Naive thymus-derived CD4-positive, alpha-beta T cell (primary cell): ENCODE measurements at regions not wholly inside any gene's neighbourhood (a gene's known extent, or its start where the extent isn't known, plus 50 kb on each side); places are given as distances from the start of the nearest gene placed in this dataset.

Source experiments
- ATAC-seq: fragments of 150-1000 bp; cut with Tn5 transposase; 2 replicates; pipeline ENCODE4 v1.10.0; 2021; ENCODE audit warnings: mild to moderate bottlenecking, moderate library complexity
- CTCF ChIA-PET: fragments of 350-600 bp; sonication (Branson Sonifier 250); formaldehyde crosslinking; loops from one replicate; lab custom pipeline; 2021; ENCODE audit warnings: antibody characterized with exemption; lab: Charles Lee
- POLR2A ChIA-PET: fragments of 350-600 bp; sonication (Branson Sonifier 250); formaldehyde crosslinking; loops from one replicate; lab custom pipeline; 2021; ENCODE audit warnings: antibody characterized with exemption, inconsistent platforms; lab: Charles Lee
- DNase-seq, 9 donors: peaks; one replicate each; pipeline versions ENCODE4 v3.0.0 to v3.0.0-alpha.2; 2020 to 2022; ENCODE audit warnings: mixed read lengths in 1 of 9
- H3K27ac ChIP-seq: one replicate; pipeline ENCODE4 v1.7.0; 2013; ENCODE audit warnings: mild to moderate bottlenecking, low read depth, low read length, moderate library complexity
- H3K27me3 ChIP-seq, 2 donors: one replicate each; pipeline ENCODE4 v1.7.0; 2013; ENCODE audit warnings: low read length in 2 of 2, mild to moderate bottlenecking in 2 of 2, moderate library complexity in 2 of 2; ENCODE audit not compliant: control insufficient read depth in 2 of 2, insufficient read depth in 2 of 2
- H3K36me3 ChIP-seq, 3 experiments: 1 replicate in 2 of 3; 2 replicates in 1 of 3; pipeline ENCODE4 v1.7.0; 2013; ENCODE audit warnings: low read length in 3 of 3, mild to moderate bottlenecking in 3 of 3, moderate library complexity in 1 of 3; ENCODE audit not compliant: insufficient read depth in 3 of 3, control insufficient read depth in 2 of 3
- H3K4me1 ChIP-seq, 2 donors: one replicate each; pipeline ENCODE4 v1.7.0; 2013; ENCODE audit warnings: low read length in 2 of 2, mild to moderate bottlenecking in 2 of 2, moderate library complexity in 1 of 2; ENCODE audit not compliant: control insufficient read depth in 2 of 2, insufficient read depth in 2 of 2
- H3K4me3 ChIP-seq: 2 replicates; pipeline ENCODE4 v1.7.0; 2013; ENCODE audit warnings: mild to moderate bottlenecking, low read length
- H3K9me3 ChIP-seq, 3 experiments: 1 replicate in 2 of 3; 2 replicates in 1 of 3; pipeline ENCODE4 v1.7.0; 2013; ENCODE audit warnings: low read length in 3 of 3; ENCODE audit not compliant: control insufficient read depth in 2 of 3
- H3K27ac Mint-ChIP-seq, 9 donors: one replicate each; pipeline ENCODE4 v1.8.0; 2020 to 2022; ENCODE audit warnings: mixed read lengths in 9 of 9, mild to moderate bottlenecking in 8 of 9, moderate library complexity in 5 of 9, inconsistent platforms in 2 of 9
- H3K27me3 Mint-ChIP-seq, 5 donors: one replicate each; pipeline ENCODE4 v1.8.0; 2021 to 2022; ENCODE audit warnings: mixed read lengths in 5 of 5, mild to moderate bottlenecking in 1 of 5
- H3K36me3 Mint-ChIP-seq, 5 donors: one replicate each; pipeline ENCODE4 v1.8.0; 2020 to 2022; ENCODE audit warnings: mixed read lengths in 5 of 5, mild to moderate bottlenecking in 3 of 5, inconsistent platforms in 1 of 5
- H3K4me1 Mint-ChIP-seq, 7 donors: one replicate each; pipeline ENCODE4 v1.8.0; 2020 to 2022; ENCODE audit warnings: mixed read lengths in 7 of 7, mild to moderate bottlenecking in 3 of 7, inconsistent platforms in 1 of 7
- H3K4me3 Mint-ChIP-seq, 10 donors: one replicate each; pipeline ENCODE4 v1.8.0; 2020 to 2022; ENCODE audit warnings: mild to moderate bottlenecking in 10 of 10, mixed read lengths in 10 of 10, moderate library complexity in 6 of 10, inconsistent platforms in 2 of 10
- H3K9me3 Mint-ChIP-seq, 11 donors: one replicate each; pipeline ENCODE4 v1.8.0; 2020 to 2022; ENCODE audit warnings: mixed read lengths in 11 of 11, mild to moderate bottlenecking in 4 of 11, inconsistent platforms in 1 of 11, moderate library complexity in 1 of 11
- intact Hi-C, 2 donors: fragments of 100-400 bp; cut with micrococcal nuclease; formaldehyde crosslinking; loops; one replicate each; pipeline ENCODE4 v1.15.1; 2023

GRCh38 chr11:95345651-95346050 is 114.6 kb upstream of the SESN3 start:
- H3K36me3 Mint-ChIP-seq: peaks cover 5 to 21% (median 10%) of the 10 kb centered on the region in 5 donors
- H3K9me3 Mint-ChIP-seq: peaks cover 3 to 17% (median 12%) of the 10 kb centered on the region in 11 donors
- Histone ChIP-seq H3K27ac (no peak overlapping the region), H3K4me1 (no peaks in the 10 kb centered on the region), H3K27me3 (no peaks in the 10 kb centered on the region), H3K36me3 (no peaks in the 10 kb centered on the region), H3K9me3 (no peaks in the 10 kb centered on the region), H3K4me3 (no peak overlapping the region)
- intact Hi-C loops: no loop called here
- H3K27ac Mint-ChIP-seq: peak overlapping the region in 2 of 9 donors; percentile 45 to 54
- no peak for DNase-seq
- no peak for ATAC-seq
- H3K27me3 Mint-ChIP-seq: peaks cover 0 to 5% (median 0%) of the 10 kb centered on the region in 5 donors
- peak overlapping the region in 1 of 10 donors; percentile 26 for H3K4me3 Mint-ChIP-seq
- H3K4me1 Mint-ChIP-seq: peaks cover 4 to 28% (median 8%) of the 10 kb centered on the region in 7 donors
- CTCF ChIA-PET: no interaction called here
- POLR2A ChIA-PET: interaction anchor here (3.6 kb wide), 1 partner anchor 114 kb away, joined by 11 read pairs; the partner anchor contains the start of gene SESN3

DNA sequence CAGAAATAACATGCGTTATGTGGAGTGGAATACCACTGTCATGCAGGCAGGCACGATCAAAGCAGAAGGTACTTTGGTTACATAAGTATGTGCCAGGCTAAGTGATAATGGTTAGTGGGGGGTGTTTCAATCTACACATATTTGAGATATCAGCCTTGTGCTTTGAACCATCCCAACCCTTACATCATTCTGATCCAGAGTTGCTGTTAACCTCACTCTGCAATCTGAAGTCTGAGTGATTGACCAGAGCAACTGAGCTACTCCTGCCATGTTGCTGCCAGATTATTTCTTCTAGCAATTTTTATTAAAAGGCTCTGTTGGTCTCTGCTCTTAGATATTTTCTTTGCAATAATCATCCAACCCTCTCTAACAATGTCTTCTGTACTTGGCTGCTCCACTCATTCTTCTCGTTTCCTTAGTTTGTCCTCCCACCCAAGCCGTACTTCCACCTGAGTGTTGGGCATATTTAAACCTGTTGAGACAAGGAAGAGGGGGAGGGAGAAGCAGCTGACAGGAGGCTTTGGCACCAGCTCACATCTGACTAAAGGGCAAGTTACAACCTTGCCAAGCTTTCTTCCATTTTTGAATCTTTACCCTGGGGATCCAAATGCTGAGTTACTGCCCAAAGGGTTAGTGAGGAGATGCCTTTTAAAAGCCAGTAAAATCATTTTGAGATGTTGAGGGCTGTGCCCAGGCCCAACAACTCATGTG is 114.1 kb upstream of the SESN3 start:
- Mint-ChIP-seq H3K27ac (peak overlapping the region in 2 of 9 donors; percentile 45 to 54), H3K27me3 (peaks cover 0 to 3% (median 0%) of the 10 kb centered on the region in 5 donors), H3K4me1 (peaks cover 4 to 33% (median 8%) of the 10 kb centered on the region in 7 donors), H3K36me3 (peaks cover 5 to 21% (median 10%) of the 10 kb centered on the region in 5 donors), H3K9me3 (peaks cover 3 to 17% (median 12%) of the 10 kb centered on the region in 11 donors), H3K4me3 (peak overlapping the region in 1 of 10 donors; percentile 26)
- H3K36me3 ChIP-seq: no peaks in the 10 kb centered on the region
- H3K4me3 ChIP-seq: no peak overlapping the region
- CTCF ChIA-PET: no interaction called here
- DNase-seq (no peak), ATAC-seq (no peak)
- intact Hi-C loops: no loop called here
- no peak overlapping the region for H3K27ac ChIP-seq
- no peaks in the 10 kb centered on the region for H3K4me1 ChIP-seq
- no peaks in the 10 kb centered on the region for H3K27me3 ChIP-seq
- no peaks in the 10 kb centered on the region for H3K9me3 ChIP-seq
- POLR2A ChIA-PET: interaction anchor here (3.6 kb wide), 1 partner anchor 114 kb away, joined by 11 read pairs; the partner anchor contains the start of gene SESN3

GRCh38 chr11:95341221-95341620 is 110.2 kb upstream of the SESN3 start:
- intact Hi-C loops: no loop called here
- CTCF ChIA-PET: no interaction called here
- ATAC-seq: no peak

DNA sequence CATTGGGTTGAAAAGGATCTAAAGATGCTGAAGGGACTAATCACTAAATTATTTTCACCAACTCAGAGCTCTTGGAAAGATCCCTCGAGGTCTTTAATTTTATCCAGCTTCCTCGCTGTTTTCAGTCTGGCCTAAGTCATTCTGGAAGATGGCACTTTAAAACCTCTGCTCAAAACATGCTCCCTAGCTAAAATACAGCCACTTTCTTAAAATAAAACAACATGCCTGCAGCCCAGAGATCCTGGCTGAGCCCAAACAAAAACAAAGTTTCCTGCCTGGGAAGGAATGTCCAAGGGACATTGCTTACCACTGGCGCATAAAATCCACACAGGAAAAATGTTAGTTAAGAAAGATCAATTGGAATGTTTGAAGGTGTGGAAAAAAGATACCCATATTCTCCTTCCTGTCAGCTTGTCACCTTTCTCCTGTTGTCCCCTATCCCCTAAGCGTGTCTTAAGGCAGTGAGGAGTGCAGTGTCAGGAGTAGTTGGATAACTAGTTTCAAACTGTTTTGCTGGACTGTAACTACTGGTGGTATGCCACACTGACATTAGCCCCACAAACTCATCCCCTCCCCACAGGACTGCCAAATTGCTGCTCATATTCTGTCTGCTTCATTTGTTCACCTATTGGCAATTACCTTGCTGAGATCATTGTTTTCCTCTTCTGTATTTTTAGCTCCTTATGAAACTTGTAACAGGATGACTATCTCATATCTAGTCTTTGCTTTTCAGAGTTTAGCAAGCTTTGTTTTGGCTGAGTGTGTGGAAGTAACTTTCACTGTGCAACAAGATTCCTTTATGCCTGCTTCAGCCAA is 108.3 kb upstream of the SESN3 start:
- CTCF ChIA-PET: interaction anchor here (0.6 kb wide), 1 partner anchor 324 kb away, joined by 3 read pairs; no protein-coding TSS in a partner anchor
- intact Hi-C loops: loop anchor here (5.0 kb wide), 2 partner anchors 87 to 363 kb away; no protein-coding TSS in a partner anchor
- H3K4me1 Mint-ChIP-seq: peaks cover 0 to 23% (median 0%) of the 10 kb centered on the region in 7 donors

More at GRCh38 chr11:95341221-95341620, 110.2 kb upstream of the SESN3 start:
- Mint-ChIP-seq H3K9me3 (peaks cover 0 to 3% (median 0%) of the 10 kb centered on the region in 11 donors), H3K4me3 (no peak overlapping the region), H3K4me1 (peaks cover 4 to 35% (median 9%) of the 10 kb centered on the region in 7 donors), H3K36me3 (peaks cover 0 to 8% (median 0%) of the 10 kb centered on the region in 5 donors), H3K27ac (no peak overlapping the region), H3K27me3 (peaks cover 0 to 2% (median 0%) of the 10 kb centered on the region in 5 donors)
- Histone ChIP-seq H3K27ac (no peak overlapping the region), H3K9me3 (no peaks in the 10 kb centered on the region), H3K27me3 (no peaks in the 10 kb centered on the region), H3K4me1 (peaks cover 4 to 17% of the 10 kb centered on the region in 2 donors), H3K4me3 (no peak overlapping the region), H3K36me3 (no peaks in the 10 kb centered on the region)
- no peak for DNase-seq
- POLR2A ChIA-PET: no interaction called here

GRCh38 chr11:95338430-95338991 is 107.5 kb upstream of the SESN3 start:
- POLR2A ChIA-PET: interaction anchor here (0.6 to 3.4 kb wide), 5 partner anchors 9 to 107 kb away, joined by 3 to 15 read pairs (median 4); partner anchors contain the start of gene SESN3
- H3K36me3 Mint-ChIP-seq: peaks cover 0 to 2% (median 0%) of the 10 kb centered on the region in 5 donors
- H3K9me3 Mint-ChIP-seq: no peaks in the 10 kb centered on the region
- H3K4me1 ChIP-seq: peaks cover 4 to 20% of the 10 kb centered on the region in 2 donors
- H3K27me3 Mint-ChIP-seq: no peaks in the 10 kb centered on the region
- no peak overlapping the region for H3K4me3 Mint-ChIP-seq
- ATAC-seq (no peak), DNase-seq (no peak)
- H3K27ac Mint-ChIP-seq: no peak overlapping the region
- no peak overlapping the region for H3K27ac ChIP-seq
- no peaks in the 10 kb centered on the region for H3K36me3 ChIP-seq
- CTCF ChIA-PET: interaction anchor here (0.6 to 1.1 kb wide), 3 partner anchors 244 to 482 kb away, joined by 3 to 11 read pairs (median 3); no protein-coding TSS in a partner anchor
- H3K27me3 ChIP-seq: no peaks in the 10 kb centered on the region
- intact Hi-C loops: loop anchor here (1.0 to 5.0 kb wide), 4 partner anchors 86 to 373 kb away; partner anchors contain the start of gene SESN3 (in 1 of the 2)
- H3K9me3 ChIP-seq: no peaks in the 10 kb centered on the region
- peaks cover 0 to 21% (median 0%) of the 10 kb centered on the region in 7 donors for H3K4me1 Mint-ChIP-seq
- H3K4me3 ChIP-seq: no peak overlapping the region

More for the DNA sequence above, 108.3 kb upstream of the SESN3 start:
- POLR2A ChIA-PET: interaction anchor here (0.6 to 1.5 kb wide), 5 partner anchors 9 to 108 kb away, joined by 3 to 4 read pairs (median 4); no protein-coding TSS in a partner anchor
- Histone ChIP-seq H3K9me3 (no peaks in the 10 kb centered on the region), H3K27me3 (no peaks in the 10 kb centered on the region), H3K4me3 (no peak overlapping the region), H3K4me1 (peaks cover 4 to 20% of the 10 kb centered on the region in 2 donors), H3K27ac (no peak overlapping the region), H3K36me3 (no peaks in the 10 kb centered on the region)
- peaks cover 0 to 2% (median 0%) of the 10 kb centered on the region in 5 donors for H3K36me3 Mint-ChIP-seq
- no peak for DNase-seq
- no peak overlapping the region for H3K27ac Mint-ChIP-seq
- ATAC-seq: no peak
- H3K9me3 Mint-ChIP-seq: no peaks in the 10 kb centered on the region
- no peaks in the 10 kb centered on the region for H3K27me3 Mint-ChIP-seq
- no peak overlapping the region for H3K4me3 Mint-ChIP-seq
